Mesenchymal stem cell (in vitro differentiated cells and primary cell): ENCODE measurements at regions not wholly inside any gene's neighbourhood (a gene's known extent, or its start where the extent isn't known, plus 50 kb on each side); places are given as distances from the start of the nearest gene placed in this dataset.

ENCODE experiments used
- DNase-seq: peaks from one replicate; pipeline ENCODE4 v3.0.0-alpha.2; 2013
- H2AFZ ChIP-seq: one replicate; pipeline ENCODE4 v1.6.1; 2013; ENCODE audit warnings: low read depth, mild to moderate bottlenecking, control low read depth, inconsistent platforms, low read length, moderate library complexity
- H2AK5ac ChIP-seq: 2 replicates; pipeline ENCODE4 v1.6.1; 2013; ENCODE audit warnings: low read length, moderate library complexity, mild to moderate bottlenecking, inconsistent platforms; ENCODE audit not compliant: severe bottlenecking
- H2BK120ac ChIP-seq: one replicate; pipeline ENCODE4 v1.6.1; 2013; ENCODE audit warnings: low read depth, mild to moderate bottlenecking, inconsistent platforms, low read length, moderate library complexity
- H2BK12ac ChIP-seq, 2 experiments: one replicate each; pipeline ENCODE4 v1.6.1; 2013; ENCODE audit warnings: inconsistent platforms in 2 of 2, low read length in 2 of 2, mild to moderate bottlenecking in 2 of 2, moderate library complexity in 2 of 2, control low read depth in 1 of 2
- H2BK15ac ChIP-seq: one replicate; pipeline ENCODE4 v1.6.1; 2013; ENCODE audit warnings: mild to moderate bottlenecking, low read depth, inconsistent platforms; ENCODE audit not compliant: poor library complexity, severe bottlenecking
- H2BK5ac ChIP-seq: 2 replicates; pipeline ENCODE4 v1.6.1; 2013; ENCODE audit warnings: low read depth, mild to moderate bottlenecking, low read length, control low read depth, inconsistent platforms; ENCODE audit not compliant: poor library complexity, severe bottlenecking
- H3K14ac ChIP-seq, 2 experiments: one replicate each; pipeline ENCODE4 v1.6.1; 2013; ENCODE audit warnings: inconsistent platforms in 2 of 2, low read length in 2 of 2, control low read depth in 1 of 2, mild to moderate bottlenecking in 1 of 2, moderate library complexity in 1 of 2
- H3K18ac ChIP-seq, 2 experiments: one replicate each; pipeline ENCODE4 v1.6.1; 2013; ENCODE audit warnings: inconsistent platforms in 2 of 2, low read length in 2 of 2, control low read depth in 1 of 2, low read depth in 1 of 2, mild to moderate bottlenecking in 1 of 2
- H3K23ac ChIP-seq, 2 experiments: one replicate each; pipeline ENCODE4 v1.6.1; 2013; ENCODE audit warnings: inconsistent platforms in 2 of 2, low read length in 2 of 2, mild to moderate bottlenecking in 2 of 2, moderate library complexity in 2 of 2, control low read depth in 1 of 2
- H3K27ac ChIP-seq: 2 replicates; pipeline ENCODE4 v1.5.1; 2013; ENCODE audit warnings: mild to moderate bottlenecking, moderate library complexity, low read length, control low read depth, inconsistent platforms; ENCODE audit not compliant: poor library complexity, severe bottlenecking
- H3K27me3 ChIP-seq, 2 experiments: 2 replicates each; pipeline versions ENCODE4 v1.6.1 to v1.7.0; 2013; ENCODE audit warnings: low read length in 2 of 2, mild to moderate bottlenecking in 2 of 2, moderate library complexity in 2 of 2, control low read depth in 1 of 2, inconsistent platforms in 1 of 2; ENCODE audit not compliant: control insufficient read depth in 1 of 2, insufficient read depth in 1 of 2
- H3K36me3 ChIP-seq, 2 experiments: 2 replicates each; pipeline versions ENCODE4 v1.6.1 to v1.7.0; 2013; ENCODE audit warnings: low read length in 2 of 2, control low read depth in 1 of 2, inconsistent platforms in 1 of 2, low read depth in 1 of 2, mild to moderate bottlenecking in 1 of 2; ENCODE audit not compliant: insufficient read depth in 2 of 2, control insufficient read depth in 1 of 2
- H3K4ac ChIP-seq, 2 experiments: one replicate each; pipeline ENCODE4 v1.6.1; 2013; ENCODE audit warnings: inconsistent platforms in 2 of 2, low read length in 2 of 2, mild to moderate bottlenecking in 2 of 2, moderate library complexity in 2 of 2, control low read depth in 1 of 2, low read depth in 1 of 2
- H3K4me1 ChIP-seq: 2 replicates; pipeline ENCODE4 v1.6.1; 2013; ENCODE audit warnings: low read depth, low read length, control low read depth; ENCODE audit not compliant: control insufficient read depth, insufficient read depth
- H3K4me2 ChIP-seq: 2 replicates; pipeline ENCODE4 v1.6.1; 2013; ENCODE audit warnings: low read length, mild to moderate bottlenecking, inconsistent platforms; ENCODE audit not compliant: poor library complexity, severe bottlenecking
- H3K4me3 ChIP-seq, 2 experiments: 2 replicates each; pipeline versions ENCODE4 v1.5.1 to v1.7.0; 2013; ENCODE audit warnings: low read length in 2 of 2, mild to moderate bottlenecking in 2 of 2, control low read depth in 1 of 2, low read depth in 1 of 2; ENCODE audit not compliant: insufficient read depth in 1 of 2
- H3K79me1 ChIP-seq: replicated peaks from 2 replicates; pipeline ENCODE4 v1.6.1; 2013; ENCODE audit warnings: mild to moderate bottlenecking, control low read depth, low read length, inconsistent platforms; ENCODE audit not compliant: poor library complexity, severe bottlenecking
- H3K9ac ChIP-seq: 2 replicates; pipeline ENCODE4 v1.7.0; 2013; ENCODE audit warnings: mild to moderate bottlenecking, low read length, moderate library complexity
- H3K9me3 ChIP-seq: 2 replicates; pipeline ENCODE4 v1.7.0; 2013; ENCODE audit warnings: mild to moderate bottlenecking, low read length; ENCODE audit not compliant: control insufficient read depth
- H4K8ac ChIP-seq: one replicate; pipeline ENCODE4 v1.6.1; 2013; ENCODE audit warnings: inconsistent platforms, mild to moderate bottlenecking, low read length, moderate library complexity
- H4K91ac ChIP-seq: one replicate; pipeline ENCODE4 v1.6.1; 2013; ENCODE audit warnings: mild to moderate bottlenecking, low read length, inconsistent platforms
- WGBS: methylation state at CpG from one replicate; pipeline ENCODE4 v1.1.7; 2013; ENCODE audit warnings: mixed read lengths; 5-methylcytosine and 5-hydroxymethylcytosine counted together

- Histone ChIP-seq H3K27me3 (no peaks in the 10 kb centered on the region), H3K4me1 (no peaks in the 10 kb centered on the region), H2BK12ac (no peak overlapping the region), H2AFZ (no peak overlapping the region), H4K91ac (no peak overlapping the region), H3K4me3 (no peak overlapping the region), H3K9ac (no peak overlapping the region), H4K8ac (no peak overlapping the region), H3K4ac (no peak overlapping the region), H3K4me2 (no peak overlapping the region), H3K27ac (no peak overlapping the region), H3K9me3 (no peaks in the 10 kb centered on the region), H2AK5ac (no peak overlapping the region), H3K14ac (no peak overlapping the region), H3K23ac (no peak overlapping the region), H2BK120ac (no peak overlapping the region), H2BK5ac (no peak overlapping the region), H3K79me1 (no peaks in the 10 kb centered on the region), H3K36me3 (no peaks in the 10 kb centered on the region), H2BK15ac (no peak overlapping the region), H3K18ac (no peak overlapping the region)
- 62% methylated on average over 12 of the region's 12 CpGs for WGBS
- DNase-seq: no peak
These were observed 177.3 kb downstream of the URI1 start for GRCh38 chr19:30119180-30119908.

- no peak overlapping the region for H2BK12ac ChIP-seq
- H3K4me3 ChIP-seq: no peak overlapping the region
- no peak overlapping the region for H3K4ac ChIP-seq
- H3K4me1 ChIP-seq: no peaks in the 10 kb centered on the region
- no peak overlapping the region for H4K8ac ChIP-seq
- H2AK5ac ChIP-seq: no peak overlapping the region
- no peaks in the 10 kb centered on the region for H3K27me3 ChIP-seq
- no peak overlapping the region for H2BK5ac ChIP-seq
- H3K18ac ChIP-seq: no peak overlapping the region
- H3K9me3 ChIP-seq: no peaks in the 10 kb centered on the region
- no peaks in the 10 kb centered on the region for H3K79me1 ChIP-seq
- no peak overlapping the region for H2BK15ac ChIP-seq
- H4K91ac ChIP-seq: no peak overlapping the region
- no peak overlapping the region for H3K14ac ChIP-seq
- H2AFZ ChIP-seq: no peak overlapping the region
- no peak overlapping the region for H3K9ac ChIP-seq
- no peak overlapping the region for H3K4me2 ChIP-seq
- no peak overlapping the region for H3K27ac ChIP-seq
- no peaks in the 10 kb centered on the region for H3K36me3 ChIP-seq
- no peak overlapping the region for H3K23ac ChIP-seq
- no peak overlapping the region for H2BK120ac ChIP-seq
- 77% methylated on average over 4 of the region's 4 CpGs for WGBS
- DNase-seq: no peak
These were observed 178.9 kb downstream of the URI1 start for GRCh38 chr19:30120860-30121484.

- no peak for DNase-seq
- Histone ChIP-seq H3K36me3 (no peaks in the 10 kb centered on the region), H3K27ac (no peak overlapping the region), H3K9me3 (no peaks in the 10 kb centered on the region), H2BK5ac (no peak overlapping the region), H3K79me1 (no peaks in the 10 kb centered on the region), H3K4ac (no peak overlapping the region), H3K9ac (no peak overlapping the region), H2AFZ (no peak overlapping the region), H2BK12ac (no peak overlapping the region), H2AK5ac (no peak overlapping the region), H3K14ac (no peak overlapping the region), H4K91ac (no peak overlapping the region), H3K18ac (no peak overlapping the region), H3K4me3 (no peak overlapping the region), H2BK15ac (no peak overlapping the region), H3K4me1 (no peaks in the 10 kb centered on the region), H3K27me3 (no peaks in the 10 kb centered on the region), H2BK120ac (no peak overlapping the region), H3K4me2 (no peak overlapping the region), H3K23ac (no peak overlapping the region), H4K8ac (no peak overlapping the region)
- WGBS: 81% methylated on average over 8 of the region's 9 CpGs
These were observed 180.4 kb downstream of the URI1 start for GRCh38 chr19:30122431-30122830.

GRCh38 chr19:30123119-30123518 lies 181.1 kb downstream of the URI1 start:
- Histone ChIP-seq H3K14ac (no peak overlapping the region), H2AK5ac (no peak overlapping the region), H4K91ac (no peak overlapping the region), H3K18ac (no peak overlapping the region), H3K23ac (no peak overlapping the region), H3K27ac (no peak overlapping the region), H3K4me3 (no peak overlapping the region), H2BK15ac (no peak overlapping the region), H3K4me1 (no peaks in the 10 kb centered on the region), H2BK120ac (no peak overlapping the region), H2BK12ac (no peak overlapping the region), H4K8ac (no peak overlapping the region), H3K9ac (no peak overlapping the region), H2BK5ac (no peak overlapping the region), H3K9me3 (no peaks in the 10 kb centered on the region), H2AFZ (no peak overlapping the region), H3K4me2 (no peak overlapping the region), H3K36me3 (no peaks in the 10 kb centered on the region), H3K4ac (no peak overlapping the region), H3K27me3 (no peaks in the 10 kb centered on the region), H3K79me1 (no peaks in the 10 kb centered on the region)
- no peak for DNase-seq
- 86% methylated on average over 14 of the region's 14 CpGs for WGBS
